NB4 (cell line): ENCODE measurements at regions not wholly inside any gene's neighbourhood (a gene's known extent, or its start where the extent isn't known, plus 50 kb on each side); places are given as distances from the start of the nearest gene placed in this dataset.
A peak's percentile ranks its signal among the peaks of the same experiment; 100 is the strongest.

Source experiments
- DNase-seq: peaks from one replicate; pipeline ENCODE4 v3.0.0; 2010; ENCODE audit warnings: low read depth
- H3K4me3 ChIP-seq: one replicate; pipeline ENCODE4 v1.5.1; 2011; ENCODE audit warnings: mild to moderate bottlenecking, low read depth, low read length, moderate library complexity
- CTCF ChIP-seq: IDR thresholded peaks from one replicate; pipeline ENCODE4 v1.5.1; 2012; ENCODE audit warnings: low read depth, low read length
- MAX ChIP-seq: IDR thresholded peaks from 2 replicates; pipeline ENCODE4 v1.6.1; 2011; ENCODE audit warnings: low read depth, low read length
- MYC ChIP-seq: IDR thresholded peaks from 2 replicates; pipeline ENCODE4 v1.6.1; 2011; ENCODE audit warnings: low read depth, low read length
- POLR2A ChIP-seq: IDR thresholded peaks from 2 replicates; pipeline ENCODE4 v1.6.1; 2011; ENCODE audit warnings: mild to moderate bottlenecking; ENCODE audit not compliant: insufficient read length; ENCODE audit errors: extremely low read depth

GRCh38 chr2:144835634-144836350 is 315.9 kb upstream of the ZEB2 start:
- TF ChIP-seq CTCF, result no peak
- TF ChIP-seq POLR2A, result no peak
- no peak for TF ChIP-seq MAX
- no peak for TF ChIP-seq MYC
- H3K4me3 ChIP-seq, result no peak overlapping the region
- DNase-seq, result no peak

- no peak for DNase-seq
- TF ChIP-seq MAX (no peak), CTCF (no peak), MYC (no peak), POLR2A (no peak)
- H3K4me3 ChIP-seq, result no peak overlapping the region
Observed at GRCh38 chr2:144834998-144835633, 315.2 kb upstream of the ZEB2 start.

- no peak overlapping the region for H3K4me3 ChIP-seq
- no peak for DNase-seq
- TF ChIP-seq CTCF, result no peak
- no peak for TF ChIP-seq MYC
- no peak for TF ChIP-seq MAX
Observed at GRCh38 chr2:144834363-144834762, 314.4 kb upstream of the ZEB2 start.

GRCh38 chr2:144833075-144833637 is 313.2 kb upstream of the ZEB2 start:
- peak; percentile 21 for DNase-seq
- no peak for TF ChIP-seq CTCF
- TF ChIP-seq POLR2A, result no peak
- no peak for TF ChIP-seq MAX
- TF ChIP-seq MYC, result no peak
- H3K4me3 ChIP-seq, result no peak overlapping the region

- DNase-seq, result peak; percentile 46
- TF ChIP-seq CTCF (no peak), POLR2A (no peak), MYC (no peak), MAX (no peak)
- no peak overlapping the region for H3K4me3 ChIP-seq
Observed at GRCh38 chr2:144832048-144832447, 312.1 kb upstream of the ZEB2 start.
